KOPT-K1 (cell line): ENCODE measurements at regions not wholly inside any gene's neighbourhood (a gene's known extent, or its start where the extent isn't known, plus 50 kb on each side); places are given as distances from the start of the nearest gene placed in this dataset.

Experiments
- H3K27ac ChIP-seq: fragments of 200-600 bp; sonication (generic); 2 replicates; pipeline ENCODE4 v1.5.1; 2016; ENCODE audit warnings: antibody characterized with exemption, mild to moderate bottlenecking, low read depth, low read length; ENCODE audit not compliant: poor library complexity, severe bottlenecking
- H3K36me3 ChIP-seq: fragments of 200-600 bp; sonication (generic); 2 replicates; pipeline ENCODE4 v1.5.1; 2017; ENCODE audit warnings: antibody characterized with exemption, mild to moderate bottlenecking, low read length, moderate library complexity; ENCODE audit not compliant: insufficient read depth
- H3K9me3 ChIP-seq: fragments of 200-600 bp; sonication (generic); 2 replicates; pipeline ENCODE4 v1.5.1; 2017; ENCODE audit warnings: antibody characterized with exemption, low read length, mild to moderate bottlenecking; ENCODE audit not compliant: insufficient read depth, poor library complexity, severe bottlenecking

GRCh38 chr15:93466380-93466779, 377.4 kb upstream of the RGMA start:
- no peaks in the 10 kb centered on the region for H3K36me3 ChIP-seq
- no peaks in the 10 kb centered on the region for H3K9me3 ChIP-seq
- H3K27ac ChIP-seq, result no peak overlapping the region

- H3K9me3 ChIP-seq, result no peaks in the 10 kb centered on the region
- no peak overlapping the region for H3K27ac ChIP-seq
- no peaks in the 10 kb centered on the region for H3K36me3 ChIP-seq
Measured at GRCh38 chr15:93462690-93463089, 373.7 kb upstream of the RGMA start.

DNA sequence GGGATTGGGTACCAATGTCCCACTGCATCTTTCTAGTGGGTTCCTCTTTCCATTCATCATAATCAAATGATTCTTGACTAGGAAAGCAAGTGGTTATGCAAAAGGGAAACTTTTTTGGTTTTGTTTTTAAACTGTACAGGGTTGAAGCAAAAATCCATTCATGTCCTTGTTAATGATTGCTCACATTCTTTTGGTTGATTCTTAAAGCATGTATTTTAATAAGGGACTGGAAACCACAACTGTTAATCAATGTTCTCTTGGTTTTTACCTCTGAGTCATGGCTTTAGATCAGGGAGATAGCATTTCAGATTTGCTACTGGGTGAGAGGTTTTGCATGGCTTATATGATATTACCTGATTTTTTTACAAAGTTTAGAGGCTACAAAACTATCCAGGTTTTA, 371.7 kb upstream of the RGMA start:
- H3K36me3 ChIP-seq, result no peaks in the 10 kb centered on the region
- H3K9me3 ChIP-seq, result no peaks in the 10 kb centered on the region
- H3K27ac ChIP-seq, result no peak overlapping the region

DNA sequence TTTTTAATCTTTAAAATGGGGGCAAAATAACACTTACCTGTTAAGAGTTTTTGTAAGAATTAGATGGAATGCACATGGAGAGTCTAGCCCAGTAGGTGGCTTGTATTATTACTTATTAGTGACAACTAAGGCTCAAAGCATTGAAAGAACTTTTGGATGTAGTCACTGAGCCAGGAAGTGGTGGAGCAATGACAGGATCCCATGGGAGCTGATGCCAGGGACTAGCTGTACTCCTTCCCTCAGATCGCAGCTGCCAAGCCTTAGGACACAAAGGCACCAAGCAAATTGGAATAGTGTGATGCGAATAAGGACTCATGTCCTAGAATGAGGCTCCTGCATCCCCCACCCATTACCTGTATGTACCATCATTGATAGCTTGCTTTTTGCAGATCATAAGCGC, 370.4 kb upstream of the RGMA start:
- Histone ChIP-seq H3K36me3 (no peaks in the 10 kb centered on the region), H3K27ac (no peak overlapping the region), H3K9me3 (no peaks in the 10 kb centered on the region)

GRCh38 chr15:93458597-93458996, 369.6 kb upstream of the RGMA start:
- H3K9me3 ChIP-seq, result no peaks in the 10 kb centered on the region
- H3K36me3 ChIP-seq, result no peaks in the 10 kb centered on the region
- H3K27ac ChIP-seq, result no peak overlapping the region

GRCh38 chr15:93454788-93455187, 365.8 kb upstream of the RGMA start:
- Histone ChIP-seq H3K27ac (no peak overlapping the region), H3K36me3 (no peaks in the 10 kb centered on the region), H3K9me3 (no peaks in the 10 kb centered on the region)

DNA sequence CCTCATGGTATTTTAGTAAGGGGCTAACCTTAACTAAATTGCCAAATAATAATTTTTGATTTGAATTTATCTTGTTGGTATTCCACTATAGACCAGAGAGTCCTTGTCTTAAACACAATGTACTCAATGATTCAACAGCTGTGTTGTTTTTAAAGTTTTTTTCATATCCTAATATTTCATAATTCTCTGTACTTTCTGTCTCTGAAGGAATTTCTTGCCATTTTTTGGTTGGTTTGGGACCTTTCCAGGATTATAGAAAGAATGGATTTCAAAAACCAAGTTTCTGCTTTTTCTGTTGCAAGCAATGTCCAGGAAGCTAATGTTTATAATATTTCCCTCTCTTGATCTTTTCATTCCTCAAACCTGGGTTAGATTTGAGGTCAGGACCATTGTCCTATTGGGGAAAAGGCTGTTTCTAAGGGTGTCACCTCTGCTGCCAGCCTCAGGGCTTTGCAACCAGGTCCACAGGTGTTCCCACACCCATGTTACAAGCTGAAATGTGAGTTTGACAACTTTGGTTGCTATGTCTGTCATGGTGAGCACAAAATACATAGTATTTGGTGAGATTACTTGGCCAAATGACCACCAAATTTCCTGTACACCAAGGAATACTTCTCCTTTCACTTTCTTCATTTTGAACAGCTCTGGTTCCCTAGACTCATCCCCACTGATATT, 363.7 kb upstream of the RGMA start:
- Histone ChIP-seq H3K9me3 (no peaks in the 10 kb centered on the region), H3K27ac (no peak overlapping the region), H3K36me3 (no peaks in the 10 kb centered on the region)

- Histone ChIP-seq H3K36me3 (no peaks in the 10 kb centered on the region), H3K27ac (no peak overlapping the region), H3K9me3 (no peaks in the 10 kb centered on the region)
Measured at GRCh38 chr15:93451822-93452221, 362.8 kb upstream of the RGMA start.

DNA sequence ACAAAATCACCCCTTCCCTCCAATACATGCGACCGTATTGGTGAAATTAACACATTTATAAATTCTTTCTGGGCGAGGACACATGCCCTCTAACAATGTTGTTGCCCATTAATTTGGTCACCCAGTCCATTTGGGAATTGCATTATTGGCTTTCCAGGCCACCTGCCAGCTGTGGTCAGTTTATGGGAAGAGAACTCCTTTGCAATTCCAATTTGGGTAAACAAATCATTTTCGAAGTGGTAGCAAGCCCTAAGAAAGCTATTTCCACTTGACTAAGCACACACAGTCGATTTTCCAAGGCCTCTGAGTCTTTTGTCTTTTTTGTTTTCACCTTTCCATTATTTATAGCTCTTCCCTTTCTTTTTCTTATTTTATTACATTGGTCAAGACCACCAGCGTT, 362.3 kb upstream of the RGMA start:
- no peaks in the 10 kb centered on the region for H3K36me3 ChIP-seq
- H3K9me3 ChIP-seq, result no peaks in the 10 kb centered on the region
- no peak overlapping the region for H3K27ac ChIP-seq

DNA sequence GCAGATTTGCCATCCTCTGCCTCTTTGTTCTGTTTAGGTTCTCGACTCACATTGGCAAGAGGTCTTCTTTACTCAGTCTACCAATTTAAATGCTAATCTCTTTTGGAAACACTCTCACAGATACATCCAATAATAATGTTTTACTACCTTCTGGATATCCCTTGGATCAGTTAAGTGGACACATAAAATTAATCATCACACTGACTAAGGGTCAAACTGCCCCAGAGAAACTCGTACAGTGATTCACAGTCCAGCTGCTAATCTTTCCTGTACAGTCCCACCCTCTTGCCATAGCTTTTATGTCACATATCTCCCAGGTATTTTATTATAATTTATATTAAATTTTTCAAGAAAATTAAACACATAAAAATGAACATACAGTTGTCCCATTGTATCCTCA, 360.8 kb upstream of the RGMA start:
- H3K36me3 ChIP-seq, result no peaks in the 10 kb centered on the region
- H3K9me3 ChIP-seq, result no peaks in the 10 kb centered on the region
- H3K27ac ChIP-seq, result no peak overlapping the region

GRCh38 chr15:93438310-93438709, 349.3 kb upstream of the RGMA start:
- no peak overlapping the region for H3K27ac ChIP-seq
- no peaks in the 10 kb centered on the region for H3K36me3 ChIP-seq
- no peaks in the 10 kb centered on the region for H3K9me3 ChIP-seq

GRCh38 chr15:93432474-93432873, 343.5 kb upstream of the RGMA start:
- Histone ChIP-seq H3K36me3 (no peaks in the 10 kb centered on the region), H3K9me3 (peaks cover 5% of the 10 kb centered on the region), H3K27ac (no peak overlapping the region)

GRCh38 chr15:93428807-93429351, 339.9 kb upstream of the RGMA start:
- no peaks in the 10 kb centered on the region for H3K36me3 ChIP-seq

GRCh38 chr15:93428150-93428549, 339.1 kb upstream of the RGMA start:
- H3K36me3 ChIP-seq, result no peaks in the 10 kb centered on the region
- H3K9me3 ChIP-seq, result peaks cover 5% of the 10 kb centered on the region
- H3K27ac ChIP-seq, result no peak overlapping the region

More at GRCh38 chr15:93428807-93429351, 339.9 kb upstream of the RGMA start:
- Histone ChIP-seq H3K27ac (no peak overlapping the region), H3K9me3 (peaks cover 5% of the 10 kb centered on the region)

- Histone ChIP-seq H3K9me3 (no peaks in the 10 kb centered on the region), H3K27ac (no peak overlapping the region), H3K36me3 (no peaks in the 10 kb centered on the region)
Measured at GRCh38 chr15:93424131-93424530, 335.1 kb upstream of the RGMA start.

DNA sequence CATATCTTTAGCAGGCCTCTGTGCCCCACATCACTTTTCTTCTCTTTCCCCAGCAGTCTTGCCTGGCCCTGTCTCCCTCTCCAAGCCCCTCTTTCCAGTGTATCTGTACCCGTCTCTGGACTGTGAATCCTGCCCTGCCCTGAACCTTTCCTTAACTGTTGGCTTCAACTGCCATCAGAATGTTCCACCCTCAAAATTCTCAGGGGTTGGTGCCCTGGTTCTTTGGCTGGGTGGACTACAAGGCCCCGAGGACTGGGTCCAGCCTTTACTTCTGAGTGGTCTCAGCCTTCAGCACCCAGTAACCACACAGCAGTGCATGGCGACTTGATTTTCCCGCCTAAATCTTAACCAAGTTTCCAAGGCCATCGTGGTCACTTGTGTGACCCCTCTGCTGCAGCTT, 333.5 kb upstream of the RGMA start:
- H3K27ac ChIP-seq, result no peak overlapping the region

More for the DNA sequence above, 333.5 kb upstream of the RGMA start:
- Histone ChIP-seq H3K9me3 (no peaks in the 10 kb centered on the region), H3K36me3 (no peaks in the 10 kb centered on the region)
